Cerebellar cortex (tissue), 1 donor: ENCODE measurements at regions not wholly inside any gene's neighbourhood (a gene's known extent, or its start where the extent isn't known, plus 50 kb on each side); places are given as distances from the start of the nearest gene placed in this dataset.
A peak's percentile ranks its signal among the peaks of the same experiment; 100 is the strongest.
"Not testable (repeated sequence)": the region's sequence is repeated elsewhere in the genome, so short reads cannot be mapped to it uniquely, and the experiment has no call there.

Source experiments
- DNase-seq: peaks from one replicate; pipeline ENCODE4 v3.0.0-alpha.2; 2015; ENCODE audit warnings: low spot score

- DNase-seq: no peak
Measured at GRCh38 chr4:157781361-157781760, 391.5 kb downstream of the GASK1B start.

- DNase-seq: no peak
Measured at GRCh38 chr4:157779081-157779480, 393.7 kb downstream of the GASK1B start.

GRCh38 chr4:157776930-157777528, 395.8 kb downstream of the GASK1B start:
- DNase-seq: no peak

GRCh38 chr4:157775971-157776370, 396.9 kb downstream of the GASK1B start:
- DNase-seq: no peak

- no peak for DNase-seq
Measured at GRCh38 chr4:157772907-157773306, 399.9 kb downstream of the GASK1B start.

- DNase-seq: no peak
Measured at GRCh38 chr4:157768419-157768818, 404.4 kb downstream of the GASK1B start.

GRCh38 chr4:157763490-157763889, 409.3 kb downstream of the GASK1B start:
- DNase-seq: no peak

- no peak for DNase-seq
Measured at GRCh38 chr4:157754410-157754809, 418.4 kb downstream of the GASK1B start.

- no peak for DNase-seq
Measured at GRCh38 chr4:157751631-157752030, 421.2 kb downstream of the GASK1B start.

GRCh38 chr4:157741642-157742041, 431.2 kb downstream of the GASK1B start:
- DNase-seq: no peak

GRCh38 chr4:157739242-157739641, 433.6 kb downstream of the GASK1B start:
- DNase-seq: no peak

GRCh38 chr4:157728215-157728614, 444.6 kb downstream of the GASK1B start:
- DNase-seq: no peak

GRCh38 chr4:157727163-157727562, 445.7 kb downstream of the GASK1B start:
- DNase-seq: no peak

- DNase-seq: no peak
Measured at GRCh38 chr4:157722146-157722545, 450.7 kb downstream of the GASK1B start.

GRCh38 chr4:157713342-157713741, 459.5 kb downstream of the GASK1B start:
- peak; percentile 96 for DNase-seq

- no peak for DNase-seq
Measured at GRCh38 chr4:157706155-157706554, 466.7 kb downstream of the GASK1B start.

- no peak for DNase-seq
Measured at GRCh38 chr4:157702831-157703230, 470.0 kb downstream of the GASK1B start.

- peak; percentile 12 for DNase-seq
Measured at GRCh38 chr4:157701695-157701994, 471.2 kb downstream of the GASK1B start.

- DNase-seq: peak; percentile 15
Measured at GRCh38 chr4:157700898-157701694, 471.7 kb downstream of the GASK1B start.

GRCh38 chr4:157689476-157689875, 468.9 kb downstream of the GRIA2 start:
- DNase-seq: no peak

- DNase-seq: no peak
Measured at GRCh38 chr4:157687971-157688370, 467.4 kb downstream of the GRIA2 start.

- not testable (repeated sequence) for DNase-seq
Measured at GRCh38 chr4:157679326-157679725, 458.8 kb downstream of the GRIA2 start.

- no peak for DNase-seq
Measured at GRCh38 chr4:157678478-157678877, 457.9 kb downstream of the GRIA2 start.

- DNase-seq: peak; percentile 62
Measured at GRCh38 chr4:157674699-157675098, 454.2 kb downstream of the GRIA2 start.
